Ovary (tissue), 3 donors: ENCODE measurements at regions not wholly inside any gene's neighbourhood (a gene's known extent, or its start where the extent isn't known, plus 50 kb on each side); places are given as distances from the start of the nearest gene placed in this dataset.

ENCODE experiments used
- CTCF ChIP-seq, 3 donors: fragments of 450-650 bp in 2 of 3; fragments of 200-600 bp in 1 of 3; IDR thresholded peaks; one replicate each; pipeline versions ENCODE4 v1.5.1 to v1.8.0; 2016 to 2022; ENCODE audit warnings: antibody characterized with exemption in 3 of 3, mild to moderate bottlenecking in 1 of 3
- POLR2A ChIP-seq: fragments of 450-650 bp; IDR thresholded peaks from one replicate; pipeline ENCODE4 v1.6.1; 2017; ENCODE audit warnings: antibody characterized with exemption, mild to moderate bottlenecking, moderate library complexity
- donor health status: DM: no; HTN: no; CAD: no.

DNA sequence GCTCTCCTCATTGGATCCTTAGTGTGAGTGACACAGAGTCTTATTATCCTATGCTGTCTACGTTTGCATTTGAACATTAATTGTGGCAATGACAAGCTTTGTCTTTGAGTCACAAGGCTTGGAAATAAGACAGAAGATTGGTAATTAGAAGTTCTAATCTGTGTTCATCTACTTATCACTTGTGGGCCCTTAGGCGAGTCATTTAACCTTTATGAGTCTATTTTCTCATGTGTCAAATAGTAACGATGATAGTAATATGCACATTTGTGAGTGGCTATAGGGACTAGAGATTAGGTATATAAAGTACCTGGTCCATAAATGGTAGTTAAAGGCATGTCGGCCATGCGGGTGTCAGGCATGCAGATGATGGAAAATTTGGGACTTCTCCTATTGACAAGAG is 105.6 kb upstream of the NABP1 start:
- TF ChIP-seq POLR2A (no peak), CTCF (IDR thresholded peaks at IDR 0.05) (no peak)
